Activated CD4-positive, alpha-beta T cell treated with anti-CD3 and anti-CD28 coated beads, Interleukin-2, amount 50 U/mL, for 16 hours (primary cell): ENCODE measurements at regions not wholly inside any gene's neighbourhood (a gene's known extent, or its start where the extent isn't known, plus 50 kb on each side); places are given as distances from the start of the nearest gene placed in this dataset.

ENCODE experiments used
- DNase-seq: peaks from one replicate; pipeline ENCODE4 v3.0.0-alpha.2; 2020

DNA sequence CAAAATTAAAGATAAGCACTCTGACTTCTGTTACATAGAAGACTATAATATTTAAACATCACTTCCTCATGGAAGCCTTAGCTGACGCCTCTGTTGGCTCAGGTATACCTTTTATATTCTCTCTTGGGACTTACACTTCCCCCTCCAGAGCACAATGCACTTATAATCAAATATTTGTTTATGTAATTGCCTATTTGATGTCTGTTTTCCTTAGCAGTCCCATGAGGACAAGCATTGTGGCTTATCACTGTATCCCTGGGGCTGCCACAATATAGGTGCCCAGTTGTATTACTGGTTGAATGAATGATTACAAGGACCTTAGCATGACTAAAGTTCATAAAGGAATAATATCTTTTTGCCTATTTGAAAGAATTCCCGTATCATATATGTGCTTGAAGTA lies 186.7 kb upstream of the VGLL2 start:
- no peak for DNase-seq

- no peak for DNase-seq
Observed at GRCh38 chr6:117079951-117080350, 185.4 kb upstream of the VGLL2 start.

DNA sequence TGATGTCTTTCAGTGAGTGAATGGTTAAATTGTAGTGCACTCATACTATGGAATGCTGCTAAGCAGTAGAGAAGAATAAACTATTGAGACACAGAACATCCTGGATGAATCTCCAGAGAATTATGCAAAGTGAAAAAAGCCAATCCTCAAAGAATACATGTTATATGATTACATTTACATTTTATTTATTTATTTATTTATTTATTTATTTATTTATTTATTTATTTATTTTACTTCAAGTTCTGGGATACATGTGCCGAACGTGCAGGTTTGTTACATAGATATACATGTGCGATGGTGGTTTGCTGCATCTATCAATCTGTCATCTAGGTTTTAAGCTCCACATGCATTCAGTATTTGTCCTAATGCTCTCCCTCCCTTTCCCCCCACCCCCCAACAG lies 175.8 kb upstream of the VGLL2 start:
- no peak for DNase-seq

DNA sequence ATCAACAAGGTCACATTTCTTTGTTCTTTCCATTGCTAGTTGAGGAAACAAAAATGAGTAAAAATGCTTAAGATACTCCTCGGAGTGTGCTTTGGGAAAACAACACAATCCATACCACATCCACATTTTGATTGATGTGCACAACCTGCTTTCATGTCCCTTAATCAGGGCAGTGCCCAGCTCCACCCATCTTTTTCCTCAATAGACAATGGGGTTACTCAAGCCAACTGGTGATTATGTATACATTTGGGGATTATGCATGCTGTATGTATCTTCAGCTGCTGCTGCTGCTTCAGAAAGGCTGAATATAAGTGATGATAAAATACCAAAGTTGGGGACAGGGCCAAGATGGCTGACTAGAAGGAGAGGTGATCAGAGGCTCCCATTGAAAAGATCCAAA lies 155.2 kb upstream of the VGLL2 start:
- no peak for DNase-seq

- no peak for DNase-seq
Observed at GRCh38 chr6:117110737-117111136, 154.6 kb upstream of the VGLL2 start.

GRCh38 chr6:117117652-117118051 lies 147.7 kb upstream of the VGLL2 start:
- no peak for DNase-seq

- DNase-seq: no peak
Observed at GRCh38 chr6:117118490-117118889, 146.9 kb upstream of the VGLL2 start.

- DNase-seq: no peak
Observed at GRCh38 chr6:117126213-117126612, 139.1 kb upstream of the VGLL2 start.

DNA sequence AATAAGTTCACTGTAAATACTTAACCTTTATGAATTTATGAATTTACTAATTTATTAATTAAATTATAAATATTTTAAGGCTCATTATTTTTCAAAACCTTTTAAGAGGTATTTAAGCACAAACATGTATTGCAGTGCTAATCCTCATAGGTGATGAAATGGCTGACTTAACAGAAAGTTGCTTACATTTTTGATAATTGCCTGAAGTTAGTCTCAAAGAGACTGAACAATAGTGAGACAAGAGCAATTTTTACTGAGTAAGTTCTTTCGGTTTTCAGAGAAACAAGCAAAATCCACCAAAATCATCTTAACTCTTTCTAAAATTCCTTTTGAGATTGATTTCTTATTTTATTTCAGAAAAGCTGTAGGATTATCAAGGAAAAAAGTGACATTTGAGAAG lies 137.3 kb upstream of the VGLL2 start:
- no peak for DNase-seq

GRCh38 chr6:117130125-117130524 lies 135.2 kb upstream of the VGLL2 start:
- DNase-seq: no peak

GRCh38 chr6:117136702-117137101 lies 128.7 kb upstream of the VGLL2 start:
- no peak for DNase-seq

GRCh38 chr6:117137711-117138110 lies 127.6 kb upstream of the VGLL2 start:
- no peak for DNase-seq

GRCh38 chr6:117138425-117138824 lies 126.9 kb upstream of the VGLL2 start:
- DNase-seq: no peak

DNA sequence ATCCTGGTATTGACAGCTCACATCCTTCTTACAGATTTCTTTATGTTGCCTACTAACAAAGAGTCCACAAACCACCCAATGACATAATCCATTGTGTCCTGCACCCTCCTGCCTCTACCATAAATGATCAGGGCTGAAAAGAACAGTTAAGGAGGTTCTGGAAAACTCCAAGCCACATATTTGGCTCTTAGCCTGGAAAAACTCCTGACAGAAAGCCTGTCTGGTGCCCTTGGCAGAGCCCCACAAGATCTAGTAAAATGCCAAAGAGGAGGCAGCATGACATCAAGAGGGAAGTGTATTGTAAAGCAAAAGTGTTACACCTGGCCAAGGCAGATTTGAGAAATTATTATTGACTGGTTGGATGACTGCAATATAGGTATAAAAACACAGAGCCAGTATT lies 126.4 kb upstream of the VGLL2 start:
- no peak for DNase-seq

GRCh38 chr6:117142142-117142541 lies 123.2 kb upstream of the VGLL2 start:
- no peak for DNase-seq

DNA sequence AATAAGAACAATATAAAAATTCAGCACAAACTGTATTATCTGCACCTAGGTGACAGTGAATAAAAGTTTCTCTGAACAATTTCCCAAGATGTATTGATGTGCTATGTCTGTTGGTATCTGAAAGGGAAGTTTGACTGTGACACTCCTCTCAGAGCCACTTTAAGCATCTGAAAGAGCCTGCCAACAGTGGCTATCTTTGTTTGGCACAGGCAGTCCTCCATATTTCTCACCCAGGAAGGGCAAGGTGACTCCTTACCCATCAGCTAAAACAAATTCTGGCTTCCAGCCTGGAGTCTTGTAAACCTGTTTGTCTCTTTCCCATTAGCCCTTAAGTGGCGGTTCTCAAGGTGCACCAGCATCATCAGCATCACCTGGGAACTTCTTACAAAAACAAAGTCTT lies 122.4 kb upstream of the VGLL2 start:
- DNase-seq: no peak

GRCh38 chr6:117143647-117144046 lies 121.7 kb upstream of the VGLL2 start:
- DNase-seq: no peak

DNA sequence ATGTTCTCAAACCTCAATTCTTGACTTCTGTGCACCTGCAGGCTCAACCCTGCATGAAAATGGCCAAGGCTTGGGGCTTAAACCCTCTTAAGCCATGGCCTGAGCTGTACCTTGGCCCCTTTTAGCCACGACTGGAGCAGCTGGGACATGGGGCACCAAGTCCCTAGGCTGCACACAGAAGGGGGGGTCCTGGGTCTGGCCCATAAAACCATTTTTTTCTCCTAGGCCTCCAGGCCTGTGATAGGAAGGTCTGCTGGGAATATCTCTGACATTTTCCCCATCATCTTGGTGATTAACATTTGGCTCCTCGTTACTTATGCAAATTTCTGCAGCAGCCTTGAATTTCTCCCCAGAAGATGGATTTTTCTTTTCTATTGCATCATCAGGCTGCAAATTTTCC lies 119.4 kb upstream of the VGLL2 start:
- DNase-seq: no peak

- no peak for DNase-seq
Observed at GRCh38 chr6:117149324-117149723, 116.0 kb upstream of the VGLL2 start.

- no peak for DNase-seq
Observed at GRCh38 chr6:117156741-117157140, 108.6 kb upstream of the VGLL2 start.

DNA sequence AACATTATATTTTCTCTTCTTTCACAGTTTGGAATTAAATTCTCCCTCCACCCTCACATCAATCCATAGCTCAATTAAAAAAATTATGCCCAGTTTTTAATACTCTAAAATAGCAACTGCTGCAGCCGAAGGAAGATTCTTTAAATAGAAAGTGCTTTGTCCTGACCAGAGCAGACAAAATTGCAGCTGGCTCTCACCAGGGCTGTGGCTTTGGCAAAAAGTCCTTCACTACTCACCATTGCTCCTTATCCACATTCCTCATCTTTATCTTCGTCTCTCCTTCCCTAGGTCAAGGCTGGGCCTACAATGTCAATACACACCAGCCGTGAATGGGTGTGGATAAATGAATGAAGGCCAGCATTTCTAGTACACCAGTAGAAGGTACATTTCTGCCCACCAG lies 107.9 kb upstream of the VGLL2 start:
- no peak for DNase-seq

DNA sequence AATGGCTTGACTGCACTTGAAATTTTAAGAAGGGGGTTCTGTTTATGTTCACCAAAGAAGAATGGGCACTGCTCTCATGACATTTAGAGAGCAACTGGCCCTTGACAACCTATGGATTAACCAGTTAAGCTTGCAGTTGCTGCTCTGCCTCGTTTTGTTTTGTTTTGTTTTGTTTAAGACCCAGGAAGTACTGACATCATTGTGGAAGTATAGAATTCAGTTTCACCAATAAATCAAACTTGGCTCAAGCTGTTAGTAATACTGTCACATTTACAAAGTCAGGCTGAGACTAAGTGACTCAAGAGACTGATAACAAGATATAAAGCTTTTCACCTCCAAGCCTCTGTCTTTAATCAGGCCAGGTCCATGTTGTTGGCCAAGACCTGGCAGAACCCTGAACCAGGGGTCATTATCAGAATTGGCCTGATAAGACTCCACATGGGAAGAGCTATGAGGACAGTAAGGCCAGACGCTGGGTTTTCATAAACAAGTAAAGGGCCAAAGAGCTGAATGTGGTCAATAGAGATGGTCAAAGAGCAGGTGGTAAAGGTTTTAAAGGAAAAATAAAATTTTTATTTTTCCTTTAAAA lies 99.4 kb upstream of the VGLL2 start:
- peak; percentile 0 for DNase-seq

DNA sequence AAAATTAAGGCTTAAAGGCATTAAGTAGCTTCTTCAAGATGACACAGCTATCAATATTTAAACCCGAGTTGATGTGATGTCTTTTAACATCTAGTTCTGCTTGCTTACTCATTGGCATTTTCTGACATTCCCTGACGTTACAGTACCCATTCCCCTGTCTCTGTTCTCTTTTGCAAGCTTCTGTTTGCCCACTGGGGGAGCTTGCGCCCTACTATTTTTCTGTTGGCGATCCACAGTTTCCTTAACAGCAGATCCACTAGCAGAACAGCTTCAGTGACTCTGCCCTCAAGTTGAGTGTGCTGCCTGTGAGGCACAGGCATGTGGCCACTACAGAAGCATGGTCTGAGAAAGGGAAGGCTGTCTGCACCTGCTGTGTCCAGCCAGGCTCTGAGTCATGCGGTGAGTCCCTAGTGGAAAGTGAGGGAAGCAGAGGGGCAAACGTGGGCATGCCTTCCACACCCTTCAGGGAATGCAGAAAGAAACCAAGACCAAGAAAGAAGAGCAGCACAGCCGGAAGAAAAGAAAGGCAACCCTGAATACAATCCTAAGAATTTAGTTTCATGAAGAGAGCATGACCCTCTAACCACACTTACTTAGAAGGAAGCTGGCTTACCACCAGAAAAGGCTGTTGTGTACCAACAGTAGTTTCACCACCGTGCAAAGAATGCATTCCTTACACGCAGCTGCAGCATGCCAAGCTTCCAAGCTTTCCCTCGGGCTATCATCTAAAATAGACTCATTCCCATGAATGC lies 97.7 kb upstream of the VGLL2 start:
- DNase-seq: no peak

- no peak for DNase-seq
Observed at GRCh38 chr6:117168296-117169063, 96.9 kb upstream of the VGLL2 start.
